Activated naive CD4-positive, alpha-beta T cell treated with Interleukin-2 at 50 U/mL for 16 hours (primary cell): ENCODE measurements at regions not wholly inside any gene's neighbourhood (a gene's known extent, or its start where the extent isn't known, plus 50 kb on each side); places are given as distances from the start of the nearest gene placed in this dataset.

Experiments
- DNase-seq: peaks from one replicate; pipeline ENCODE4 v3.0.0-alpha.2; 2020

- DNase-seq, result no peak
These were observed 247.5 kb downstream of the MBNL1 start for GRCh38 chr3:152516216-152516615.

GRCh38 chr3:152517502-152517901 is 248.8 kb downstream of the MBNL1 start:
- DNase-seq, result no peak

- no peak for DNase-seq
These were observed 249.6 kb downstream of the MBNL1 start for GRCh38 chr3:152518346-152518745.

GRCh38 chr3:152519376-152519775 is 250.6 kb downstream of the MBNL1 start:
- no peak for DNase-seq

- no peak for DNase-seq
These were observed 253.3 kb downstream of the MBNL1 start for GRCh38 chr3:152522036-152522435.

- peak; percentile 16 for DNase-seq
These were observed 255.7 kb downstream of the MBNL1 start for GRCh38 chr3:152524198-152525140.

- DNase-seq, result no peak
These were observed 263.0 kb downstream of the MBNL1 start for GRCh38 chr3:152531717-152532116.

GRCh38 chr3:152538518-152538917 is 269.8 kb downstream of the MBNL1 start:
- DNase-seq, result no peak

GRCh38 chr3:152539191-152539764 is 270.5 kb downstream of the MBNL1 start:
- DNase-seq, result no peak

- no peak for DNase-seq
These were observed 271.4 kb downstream of the MBNL1 start for GRCh38 chr3:152540120-152540519.

- DNase-seq, result no peak
These were observed 278.4 kb downstream of the MBNL1 start for GRCh38 chr3:152547153-152547552.

GRCh38 chr3:152549263-152549662 is 280.5 kb downstream of the MBNL1 start:
- no peak for DNase-seq

- no peak for DNase-seq
These were observed 281.6 kb downstream of the MBNL1 start for GRCh38 chr3:152550284-152550683.

GRCh38 chr3:152554980-152555379 is 280.0 kb upstream of the P2RY1 start:
- DNase-seq, result no peak

GRCh38 chr3:152555666-152556291 is 279.2 kb upstream of the P2RY1 start:
- DNase-seq, result no peak

GRCh38 chr3:152556731-152557254 is 278.1 kb upstream of the P2RY1 start:
- DNase-seq, result no peak

GRCh38 chr3:152557302-152557999 is 277.5 kb upstream of the P2RY1 start:
- no peak for DNase-seq

GRCh38 chr3:152558386-152558785 is 276.5 kb upstream of the P2RY1 start:
- DNase-seq, result no peak

- DNase-seq, result no peak
These were observed 275.7 kb upstream of the P2RY1 start for GRCh38 chr3:152559246-152559645.

- DNase-seq, result no peak
These were observed 270.5 kb upstream of the P2RY1 start for GRCh38 chr3:152564459-152564858.

- peak; percentile 13 for DNase-seq
These were observed 260.4 kb upstream of the P2RY1 start for GRCh38 chr3:152574461-152575079.

GRCh38 chr3:152578769-152579168 is 256.2 kb upstream of the P2RY1 start:
- no peak for DNase-seq

- no peak for DNase-seq
These were observed 253.0 kb upstream of the P2RY1 start for GRCh38 chr3:152581951-152582350.
